ENCODE measurements at regions not wholly inside any gene's neighbourhood (a gene's known extent, or its start where the extent isn't known, plus 50 kb on each side); places are given as distances from the start of the nearest gene placed in this dataset.

GRCh38 chr4:89641367-89641687, 195.6 kb downstream of the SNCA start:
- TF ChIP-seq, protein P1, sequence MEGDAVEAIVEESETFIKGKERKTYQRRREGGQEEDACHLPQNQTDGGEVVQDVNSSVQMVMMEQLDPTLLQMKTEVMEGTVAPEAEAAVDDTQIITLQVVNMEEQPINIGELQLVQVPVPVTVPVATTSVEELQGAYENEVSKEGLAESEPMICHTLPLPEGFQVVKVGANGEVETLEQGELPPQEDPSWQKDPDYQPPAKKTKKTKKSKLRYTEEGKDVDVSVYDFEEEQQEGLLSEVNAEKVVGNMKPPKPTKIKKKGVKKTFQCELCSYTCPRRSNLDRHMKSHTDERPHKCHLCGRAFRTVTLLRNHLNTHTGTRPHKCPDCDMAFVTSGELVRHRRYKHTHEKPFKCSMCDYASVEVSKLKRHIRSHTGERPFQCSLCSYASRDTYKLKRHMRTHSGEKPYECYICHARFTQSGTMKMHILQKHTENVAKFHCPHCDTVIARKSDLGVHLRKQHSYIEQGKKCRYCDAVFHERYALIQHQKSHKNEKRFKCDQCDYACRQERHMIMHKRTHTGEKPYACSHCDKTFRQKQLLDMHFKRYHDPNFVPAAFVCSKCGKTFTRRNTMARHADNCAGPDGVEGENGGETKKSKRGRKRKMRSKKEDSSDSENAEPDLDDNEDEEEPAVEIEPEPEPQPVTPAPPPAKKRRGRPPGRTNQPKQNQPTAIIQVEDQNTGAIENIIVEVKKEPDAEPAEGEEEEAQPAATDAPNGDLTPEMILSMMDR (IDR thresholded peaks at IDR 0.05; ENCODE audit: extremely low read depth in 1 of 2, insufficient read depth in 1 of 2, low read depth in 1 of 2, low read length in 2 of 2): no peak
- no peak for TF ChIP-seq EZH2 (IDR thresholded peaks at IDR 0.05; ENCODE audit: borderline replicate concordance, low read depth, low read length, severe bottlenecking)
